ENCODE measurements at regions not wholly inside any gene's neighbourhood (a gene's known extent, or its start where the extent isn't known, plus 50 kb on each side); places are given as distances from the start of the nearest gene placed in this dataset.

GRCh38 chr18:24790347-24790746 is 329.9 kb downstream of the HRH4 start:
- Histone ChIP-seq H3K27ac (ENCODE audit: low read depth, low read length) (no peak overlapping the region), H3K9me3 (ENCODE audit: control insufficient read depth, insufficient read depth, low read length) (no peaks in the 10 kb centered on the region), H3K9ac (ENCODE audit: low read depth, low read length) (no peak overlapping the region), H3K27me3 (ENCODE audit: control insufficient read depth, insufficient read depth, low read length) (no peaks in the 10 kb centered on the region), H3K4me1 (ENCODE audit: control insufficient read depth, insufficient read depth, low read length) (peaks cover 15% of the 10 kb centered on the region), H3K36me3 (ENCODE audit: control insufficient read depth, insufficient read depth, low read length) (no peaks in the 10 kb centered on the region), H3K4me3 (ENCODE audit: low read depth, low read length) (no peak overlapping the region)

- Histone ChIP-seq H3K36me3 (ENCODE audit: control insufficient read depth, insufficient read depth, low read length) (no peaks in the 10 kb centered on the region), H3K9me3 (ENCODE audit: control insufficient read depth, insufficient read depth, low read length) (no peaks in the 10 kb centered on the region), H3K9ac (ENCODE audit: low read depth, low read length) (no peak overlapping the region), H3K4me1 (ENCODE audit: control insufficient read depth, insufficient read depth, low read length) (peaks cover 15% of the 10 kb centered on the region), H3K4me3 (ENCODE audit: low read depth, low read length) (no peak overlapping the region), H3K27me3 (ENCODE audit: control insufficient read depth, insufficient read depth, low read length) (no peaks in the 10 kb centered on the region), H3K27ac (ENCODE audit: low read depth, low read length) (no peak overlapping the region)
Observed at GRCh38 chr18:24791751-24792545, 331.5 kb downstream of the HRH4 start.

- peaks cover 15% of the 10 kb centered on the region for H3K4me1 ChIP-seq (ENCODE audit: control insufficient read depth, insufficient read depth, low read length)
- H3K9ac ChIP-seq (ENCODE audit: low read depth, low read length): no peak overlapping the region
- no peaks in the 10 kb centered on the region for H3K36me3 ChIP-seq (ENCODE audit: control insufficient read depth, insufficient read depth, low read length)
- H3K4me3 ChIP-seq (ENCODE audit: low read depth, low read length): no peak overlapping the region
- no peaks in the 10 kb centered on the region for H3K27me3 ChIP-seq (ENCODE audit: control insufficient read depth, insufficient read depth, low read length)
- no peak overlapping the region for H3K27ac ChIP-seq (ENCODE audit: low read depth, low read length)
- H3K9me3 ChIP-seq (ENCODE audit: control insufficient read depth, insufficient read depth, low read length): no peaks in the 10 kb centered on the region
Observed at GRCh38 chr18:24793742-24794141, 333.3 kb downstream of the HRH4 start.

GRCh38 chr18:24795129-24795528 is 334.7 kb downstream of the HRH4 start:
- H3K27me3 ChIP-seq (ENCODE audit: control insufficient read depth, insufficient read depth, low read length): no peaks in the 10 kb centered on the region
- H3K36me3 ChIP-seq (ENCODE audit: control insufficient read depth, insufficient read depth, low read length): no peaks in the 10 kb centered on the region
- H3K9me3 ChIP-seq (ENCODE audit: control insufficient read depth, insufficient read depth, low read length): no peaks in the 10 kb centered on the region
- H3K27ac ChIP-seq (ENCODE audit: low read depth, low read length): no peak overlapping the region
- peaks cover 18% of the 10 kb centered on the region for H3K4me1 ChIP-seq (ENCODE audit: control insufficient read depth, insufficient read depth, low read length)
- H3K9ac ChIP-seq (ENCODE audit: low read depth, low read length): no peak overlapping the region
- no peak overlapping the region for H3K4me3 ChIP-seq (ENCODE audit: low read depth, low read length)

- Histone ChIP-seq H3K9ac (ENCODE audit: low read depth, low read length) (no peak overlapping the region), H3K36me3 (ENCODE audit: control insufficient read depth, insufficient read depth, low read length) (no peaks in the 10 kb centered on the region), H3K9me3 (ENCODE audit: control insufficient read depth, insufficient read depth, low read length) (no peaks in the 10 kb centered on the region; the same call in 1 of the 2 replicates), H3K4me1 (ENCODE audit: control insufficient read depth, insufficient read depth, low read length) (peaks cover 4% of the 10 kb centered on the region; the same call in 1 of the 2 replicates), H3K27ac (ENCODE audit: low read depth, low read length) (no peak overlapping the region), H3K27me3 (ENCODE audit: control insufficient read depth, insufficient read depth, low read length) (no peaks in the 10 kb centered on the region), H3K4me3 (ENCODE audit: low read depth, low read length) (no peak overlapping the region)
Observed at GRCh38 chr18:24797981-24798380, 337.5 kb downstream of the HRH4 start.

DNA sequence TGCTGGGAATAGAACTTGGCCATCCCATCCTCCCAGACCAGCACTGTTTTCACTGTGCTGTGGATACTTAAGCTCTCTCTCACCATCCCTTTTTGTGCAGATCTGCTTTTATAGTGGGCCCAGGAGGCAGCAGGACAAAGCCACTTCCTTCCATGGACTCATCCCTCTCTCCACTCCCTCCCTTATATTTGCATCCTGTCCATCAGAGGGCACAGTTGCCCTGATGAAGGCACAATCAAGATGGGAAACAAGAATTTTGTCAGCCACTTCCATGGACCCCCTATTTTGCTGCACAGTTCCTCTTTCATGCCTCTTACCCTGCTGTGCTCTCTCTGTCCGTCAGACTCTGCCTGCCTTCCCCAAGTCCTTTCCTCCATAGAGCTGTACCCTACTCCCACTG is 338.7 kb downstream of the HRH4 start:
- no peak overlapping the region for H3K27ac ChIP-seq (ENCODE audit: low read depth, low read length)
- no peaks in the 10 kb centered on the region for H3K27me3 ChIP-seq (ENCODE audit: control insufficient read depth, insufficient read depth, low read length)
- no peak overlapping the region for H3K4me3 ChIP-seq (ENCODE audit: low read depth, low read length)
- no peaks in the 10 kb centered on the region; the same call in 1 of the 2 replicates for H3K9me3 ChIP-seq (ENCODE audit: control insufficient read depth, insufficient read depth, low read length)
- H3K9ac ChIP-seq (ENCODE audit: low read depth, low read length): no peak overlapping the region
- H3K4me1 ChIP-seq (ENCODE audit: control insufficient read depth, insufficient read depth, low read length): peaks cover 4% of the 10 kb centered on the region; the same call in 1 of the 2 replicates
- no peaks in the 10 kb centered on the region for H3K36me3 ChIP-seq (ENCODE audit: control insufficient read depth, insufficient read depth, low read length)

DNA sequence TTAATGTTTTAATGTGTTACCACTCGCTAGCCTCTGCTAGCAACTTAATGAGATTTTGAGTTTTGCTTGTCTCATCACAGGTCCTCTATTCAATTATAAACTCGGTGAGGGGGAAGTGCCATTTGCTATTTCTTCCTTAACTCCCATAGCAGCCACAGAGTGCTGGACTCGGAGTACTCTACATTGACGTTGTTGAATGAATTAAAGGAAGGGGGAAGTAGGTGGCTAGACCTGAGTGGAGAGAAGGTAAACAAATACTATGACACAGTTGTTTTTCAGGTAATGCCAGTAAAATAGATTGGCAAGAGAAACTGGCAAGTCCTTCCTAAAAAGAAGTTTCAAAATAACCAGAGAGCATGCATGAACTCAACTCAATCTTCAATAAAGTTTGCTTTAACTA is 339.3 kb downstream of the HRH4 start:
- no peak overlapping the region for H3K4me3 ChIP-seq (ENCODE audit: low read depth, low read length)
- H3K27ac ChIP-seq (ENCODE audit: low read depth, low read length): no peak overlapping the region
- peaks cover 4% of the 10 kb centered on the region; the same call in 1 of the 2 replicates for H3K4me1 ChIP-seq (ENCODE audit: control insufficient read depth, insufficient read depth, low read length)
- no peaks in the 10 kb centered on the region for H3K27me3 ChIP-seq (ENCODE audit: control insufficient read depth, insufficient read depth, low read length)
- H3K9ac ChIP-seq (ENCODE audit: low read depth, low read length): no peak overlapping the region
- no peaks in the 10 kb centered on the region; the same call in 1 of the 2 replicates for H3K9me3 ChIP-seq (ENCODE audit: control insufficient read depth, insufficient read depth, low read length)
- H3K36me3 ChIP-seq (ENCODE audit: control insufficient read depth, insufficient read depth, low read length): no peaks in the 10 kb centered on the region

GRCh38 chr18:24801001-24801400 is 340.6 kb downstream of the HRH4 start:
- Histone ChIP-seq H3K4me1 (ENCODE audit: control insufficient read depth, insufficient read depth, low read length) (peaks cover 4% of the 10 kb centered on the region; the same call in 1 of the 2 replicates), H3K27me3 (ENCODE audit: control insufficient read depth, insufficient read depth, low read length) (no peaks in the 10 kb centered on the region), H3K27ac (ENCODE audit: low read depth, low read length) (no peak overlapping the region), H3K36me3 (ENCODE audit: control insufficient read depth, insufficient read depth, low read length) (no peaks in the 10 kb centered on the region), H3K9ac (ENCODE audit: low read depth, low read length) (no peak overlapping the region), H3K4me3 (ENCODE audit: low read depth, low read length) (no peak overlapping the region), H3K9me3 (ENCODE audit: control insufficient read depth, insufficient read depth, low read length) (no peaks in the 10 kb centered on the region; the same call in 1 of the 2 replicates)

- peaks cover 4% of the 10 kb centered on the region; the same call in 1 of the 2 replicates for H3K4me1 ChIP-seq (ENCODE audit: control insufficient read depth, insufficient read depth, low read length)
- no peak overlapping the region for H3K4me3 ChIP-seq (ENCODE audit: low read depth, low read length)
- H3K27ac ChIP-seq (ENCODE audit: low read depth, low read length): no peak overlapping the region
- H3K9me3 ChIP-seq (ENCODE audit: control insufficient read depth, insufficient read depth, low read length): no peaks in the 10 kb centered on the region; the same call in 1 of the 2 replicates
- H3K36me3 ChIP-seq (ENCODE audit: control insufficient read depth, insufficient read depth, low read length): no peaks in the 10 kb centered on the region
- H3K9ac ChIP-seq (ENCODE audit: low read depth, low read length): no peak overlapping the region
- H3K27me3 ChIP-seq (ENCODE audit: control insufficient read depth, insufficient read depth, low read length): no peaks in the 10 kb centered on the region
Observed at GRCh38 chr18:24802456-24802855, 342.0 kb downstream of the HRH4 start.

GRCh38 chr18:24805156-24805555 is 344.7 kb downstream of the HRH4 start:
- Histone ChIP-seq H3K27ac (ENCODE audit: low read depth, low read length) (no peak overlapping the region), H3K4me3 (ENCODE audit: low read depth, low read length) (no peak overlapping the region), H3K4me1 (ENCODE audit: control insufficient read depth, insufficient read depth, low read length) (no peaks in the 10 kb centered on the region), H3K36me3 (ENCODE audit: control insufficient read depth, insufficient read depth, low read length) (no peaks in the 10 kb centered on the region), H3K9me3 (ENCODE audit: control insufficient read depth, insufficient read depth, low read length) (no peaks in the 10 kb centered on the region; the same call in 1 of the 2 replicates), H3K9ac (ENCODE audit: low read depth, low read length) (no peak overlapping the region), H3K27me3 (ENCODE audit: control insufficient read depth, insufficient read depth, low read length) (no peaks in the 10 kb centered on the region)

GRCh38 chr18:24809173-24809950 is 348.9 kb downstream of the HRH4 start:
- Histone ChIP-seq H3K4me3 (ENCODE audit: low read depth, low read length) (no peak overlapping the region), H3K27me3 (ENCODE audit: control insufficient read depth, insufficient read depth, low read length) (no peaks in the 10 kb centered on the region), H3K36me3 (ENCODE audit: control insufficient read depth, insufficient read depth, low read length) (no peaks in the 10 kb centered on the region), H3K27ac (ENCODE audit: low read depth, low read length) (no peak overlapping the region), H3K4me1 (ENCODE audit: control insufficient read depth, insufficient read depth, low read length) (peaks cover 7% of the 10 kb centered on the region; the same call in 1 of the 2 replicates), H3K9me3 (ENCODE audit: control insufficient read depth, insufficient read depth, low read length) (no peaks in the 10 kb centered on the region), H3K9ac (ENCODE audit: low read depth, low read length) (no peak overlapping the region)
